ENCODE measurements at regions not wholly inside any gene's neighbourhood (a gene's known extent, or its start where the extent isn't known, plus 50 kb on each side); places are given as distances from the start of the nearest gene placed in this dataset.

DNA sequence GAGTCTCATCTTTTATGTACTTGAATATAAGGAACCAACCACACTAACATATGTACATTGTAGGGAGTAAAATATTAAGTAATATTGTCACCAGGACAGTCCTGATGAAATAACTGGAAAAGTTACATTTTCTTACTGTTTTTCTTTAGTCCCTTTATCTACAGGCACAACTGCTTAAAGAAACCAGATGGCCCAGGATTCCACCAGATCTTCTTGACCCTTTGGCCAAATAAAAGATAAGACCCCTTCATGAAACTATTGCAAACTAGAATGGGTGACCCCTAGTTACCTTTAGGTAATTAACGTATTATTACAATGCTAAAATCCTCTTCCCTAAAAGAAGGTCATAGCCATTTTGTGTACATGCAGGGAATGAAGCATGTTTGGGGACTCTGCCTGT is 106.3 kb upstream of the FTMT start:
- Histone ChIP-seq H3K4me1 (no peaks in the 10 kb centered on the region), H3K27me3 (no peaks in the 10 kb centered on the region), H3K4me3 (ENCODE audit: low read depth, low read length) (no peak overlapping the region), H3K36me3 (no peaks in the 10 kb centered on the region), H3K9me3 (no peaks in the 10 kb centered on the region)
- DNase-seq, result no peak
- TF ChIP-seq, protein P1, sequence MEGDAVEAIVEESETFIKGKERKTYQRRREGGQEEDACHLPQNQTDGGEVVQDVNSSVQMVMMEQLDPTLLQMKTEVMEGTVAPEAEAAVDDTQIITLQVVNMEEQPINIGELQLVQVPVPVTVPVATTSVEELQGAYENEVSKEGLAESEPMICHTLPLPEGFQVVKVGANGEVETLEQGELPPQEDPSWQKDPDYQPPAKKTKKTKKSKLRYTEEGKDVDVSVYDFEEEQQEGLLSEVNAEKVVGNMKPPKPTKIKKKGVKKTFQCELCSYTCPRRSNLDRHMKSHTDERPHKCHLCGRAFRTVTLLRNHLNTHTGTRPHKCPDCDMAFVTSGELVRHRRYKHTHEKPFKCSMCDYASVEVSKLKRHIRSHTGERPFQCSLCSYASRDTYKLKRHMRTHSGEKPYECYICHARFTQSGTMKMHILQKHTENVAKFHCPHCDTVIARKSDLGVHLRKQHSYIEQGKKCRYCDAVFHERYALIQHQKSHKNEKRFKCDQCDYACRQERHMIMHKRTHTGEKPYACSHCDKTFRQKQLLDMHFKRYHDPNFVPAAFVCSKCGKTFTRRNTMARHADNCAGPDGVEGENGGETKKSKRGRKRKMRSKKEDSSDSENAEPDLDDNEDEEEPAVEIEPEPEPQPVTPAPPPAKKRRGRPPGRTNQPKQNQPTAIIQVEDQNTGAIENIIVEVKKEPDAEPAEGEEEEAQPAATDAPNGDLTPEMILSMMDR (IDR thresholded peaks at IDR 0.05; ENCODE audit: low read depth, low read length), result no peak

DNA sequence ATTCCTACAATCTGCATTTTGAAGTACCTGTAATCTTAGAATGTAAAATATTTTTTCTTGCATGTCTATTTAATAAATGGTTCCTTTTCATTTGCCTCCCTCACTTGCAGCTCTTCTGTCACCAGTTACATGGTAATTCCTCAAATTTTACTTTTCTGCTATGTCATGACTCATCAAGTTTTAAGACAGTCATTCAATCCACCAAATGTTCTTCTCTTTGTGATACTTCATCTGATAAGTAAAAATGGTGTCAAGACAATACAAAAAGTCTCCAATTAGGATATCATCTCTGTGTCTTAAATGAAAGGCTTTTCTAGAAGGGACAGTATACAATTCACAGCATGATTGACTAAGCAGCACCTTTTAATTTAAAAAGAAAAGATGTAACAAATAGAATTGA is 104.9 kb upstream of the FTMT start:
- Histone ChIP-seq H3K27me3 (no peaks in the 10 kb centered on the region), H3K4me1 (no peaks in the 10 kb centered on the region), H3K9me3 (no peaks in the 10 kb centered on the region), H3K4me3 (ENCODE audit: low read depth, low read length) (no peak overlapping the region), H3K36me3 (no peaks in the 10 kb centered on the region)
- TF ChIP-seq, protein P1 (IDR thresholded peaks at IDR 0.05; ENCODE audit: low read depth, low read length), result no peak
- DNase-seq, result no peak

DNA sequence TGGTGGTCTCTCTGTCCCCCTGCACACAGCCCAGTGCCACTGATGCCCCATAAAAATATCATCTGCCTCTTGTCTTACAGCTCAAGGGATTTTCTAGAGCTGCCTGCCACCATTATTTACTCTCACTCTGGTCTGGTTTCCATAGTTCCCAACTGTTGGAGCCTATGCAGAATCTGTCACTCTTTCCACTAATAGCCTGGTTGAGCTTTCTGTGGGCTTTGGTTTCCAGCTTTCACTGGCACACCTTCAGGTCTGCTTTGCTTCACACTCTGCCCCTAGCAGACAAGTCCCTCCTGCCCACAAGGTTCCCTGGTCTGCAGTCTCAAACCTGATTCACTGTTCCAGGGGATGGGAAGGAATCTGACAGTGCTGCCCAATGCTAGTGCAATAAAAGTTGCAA is 103.0 kb upstream of the FTMT start:
- no peak for DNase-seq
- Histone ChIP-seq H3K9me3 (no peaks in the 10 kb centered on the region), H3K4me3 (ENCODE audit: low read depth, low read length) (no peak overlapping the region), H3K4me1 (no peaks in the 10 kb centered on the region), H3K27me3 (no peaks in the 10 kb centered on the region), H3K36me3 (no peaks in the 10 kb centered on the region)
- TF ChIP-seq, protein P1 (IDR thresholded peaks at IDR 0.05; ENCODE audit: low read depth, low read length), result no peak

DNA sequence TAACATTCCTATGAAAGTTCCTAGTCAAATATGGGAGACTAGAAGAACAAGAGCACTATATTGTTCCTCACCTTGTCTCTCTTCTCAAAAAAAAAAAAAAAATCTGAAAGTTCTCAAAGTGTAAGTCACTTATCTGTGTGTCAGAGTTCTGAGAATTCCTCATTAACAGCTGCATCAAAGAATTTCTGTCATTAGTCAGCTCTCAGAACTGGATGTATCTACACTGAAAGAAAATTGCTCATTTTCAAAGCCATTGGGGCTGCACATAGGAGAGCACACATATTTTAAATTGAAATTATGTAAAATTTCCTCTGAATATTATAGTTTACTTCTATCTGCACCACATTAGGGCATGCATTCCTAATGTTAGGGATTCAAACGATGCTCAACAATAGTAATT is 99.5 kb upstream of the FTMT start:
- Histone ChIP-seq H3K27me3 (no peaks in the 10 kb centered on the region), H3K4me3 (ENCODE audit: low read depth, low read length) (no peak overlapping the region), H3K4me1 (no peaks in the 10 kb centered on the region), H3K36me3 (no peaks in the 10 kb centered on the region), H3K9me3 (no peaks in the 10 kb centered on the region)
- TF ChIP-seq, protein P1 (IDR thresholded peaks at IDR 0.05; ENCODE audit: low read depth, low read length), result no peak
- DNase-seq, result no peak

DNA sequence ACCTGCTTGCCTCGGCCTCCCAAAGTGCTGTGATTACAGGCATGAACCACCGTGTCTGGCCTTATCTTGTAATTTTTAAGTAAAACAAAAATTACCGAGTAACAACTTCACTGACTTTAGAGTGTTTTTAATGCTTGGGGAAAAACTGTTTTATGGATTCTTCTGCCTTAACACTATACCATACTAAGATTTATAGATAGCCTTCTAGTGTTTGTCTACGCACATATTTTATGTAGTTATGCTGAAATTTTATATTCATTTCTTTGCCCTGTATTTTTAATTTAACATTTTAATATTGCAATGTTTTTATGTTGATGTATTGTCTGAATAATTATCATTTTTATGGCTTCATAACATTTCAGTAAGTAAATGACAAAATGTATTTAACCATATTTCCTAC is 96.4 kb upstream of the FTMT start:
- H3K36me3 ChIP-seq, result no peaks in the 10 kb centered on the region
- H3K27me3 ChIP-seq, result no peaks in the 10 kb centered on the region
- no peak overlapping the region for H3K4me3 ChIP-seq (ENCODE audit: low read depth, low read length)
- H3K9me3 ChIP-seq, result no peaks in the 10 kb centered on the region
- no peaks in the 10 kb centered on the region; the same call in 1 of the 2 replicates for H3K4me1 ChIP-seq
- no peak for DNase-seq
- TF ChIP-seq, protein P1 (IDR thresholded peaks at IDR 0.05; ENCODE audit: low read depth, low read length), result no peak

DNA sequence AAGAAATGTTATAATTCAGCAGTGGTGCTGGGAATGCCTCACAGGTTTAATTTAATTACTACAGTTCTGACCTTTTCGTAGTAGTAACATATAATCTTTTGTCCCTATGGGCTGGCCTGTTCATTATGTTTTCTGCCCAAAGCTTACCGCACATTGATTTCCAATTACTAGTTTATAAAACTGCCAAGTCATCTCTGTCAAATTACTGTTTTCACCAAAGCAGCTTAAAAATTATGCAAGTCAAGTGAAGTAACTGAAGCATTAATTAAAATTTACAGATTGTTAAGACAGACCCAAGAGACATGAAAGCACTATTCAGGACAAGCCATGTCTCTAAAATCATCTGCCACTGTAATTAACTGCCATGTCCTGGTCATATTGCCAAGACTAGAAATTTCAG is 93.9 kb upstream of the FTMT start:
- DNase-seq, result no peak
- H3K27me3 ChIP-seq, result no peaks in the 10 kb centered on the region
- TF ChIP-seq, protein P1 (IDR thresholded peaks at IDR 0.05; ENCODE audit: low read depth, low read length), result no peak
- no peaks in the 10 kb centered on the region for H3K36me3 ChIP-seq
- H3K9me3 ChIP-seq, result no peaks in the 10 kb centered on the region
- H3K4me1 ChIP-seq, result no peaks in the 10 kb centered on the region; the same call in 1 of the 2 replicates
- no peak overlapping the region for H3K4me3 ChIP-seq (ENCODE audit: low read depth, low read length)
